Activated CD4-positive, CD25-positive, alpha-beta regulatory T cell treated with anti-CD3 and anti-CD28 coated beads, Interleukin-2, amount 50 U/mL, for 24 hours (primary cell): ENCODE measurements at regions not wholly inside any gene's neighbourhood (a gene's known extent, or its start where the extent isn't known, plus 50 kb on each side); places are given as distances from the start of the nearest gene placed in this dataset.
"Not testable (repeated sequence)": the region's sequence is repeated elsewhere in the genome, so short reads cannot be mapped to it uniquely, and the experiment has no call there.

ENCODE experiments used
- ATAC-seq, 2 donors: fragments of 150-1000 bp; cut with Tn5 transposase; one replicate each; pipeline ENCODE4 v1.10.0; 2021; ENCODE audit warnings: mild to moderate bottlenecking in 1 of 2, moderate library complexity in 1 of 2

GRCh38 chr17:53765609-53766008 is 57.1 kb upstream of the KIF2B start:
- ATAC-seq, result no peak

DNA sequence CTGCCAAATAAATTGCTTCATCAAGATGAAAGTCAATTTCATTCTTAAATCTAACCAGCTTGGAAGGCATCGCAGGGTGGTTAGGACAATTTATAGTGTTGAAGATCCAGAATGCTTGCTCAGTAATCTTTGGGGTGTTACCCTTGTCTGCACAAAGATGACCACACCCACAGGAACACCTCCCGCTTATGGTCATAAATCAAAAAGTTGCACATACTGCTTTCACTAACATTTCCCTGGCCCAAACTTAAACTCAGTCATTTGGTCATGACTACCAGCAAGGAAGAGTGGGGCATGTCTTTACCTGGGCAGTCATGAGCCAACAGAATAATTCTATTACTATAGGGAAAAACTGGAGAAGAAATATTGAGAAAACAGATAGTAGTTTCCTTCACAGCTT is 57.6 kb upstream of the KIF2B start:
- ATAC-seq, result no peak

GRCh38 chr17:53757559-53757958 is 65.2 kb upstream of the KIF2B start:
- no peak for ATAC-seq

DNA sequence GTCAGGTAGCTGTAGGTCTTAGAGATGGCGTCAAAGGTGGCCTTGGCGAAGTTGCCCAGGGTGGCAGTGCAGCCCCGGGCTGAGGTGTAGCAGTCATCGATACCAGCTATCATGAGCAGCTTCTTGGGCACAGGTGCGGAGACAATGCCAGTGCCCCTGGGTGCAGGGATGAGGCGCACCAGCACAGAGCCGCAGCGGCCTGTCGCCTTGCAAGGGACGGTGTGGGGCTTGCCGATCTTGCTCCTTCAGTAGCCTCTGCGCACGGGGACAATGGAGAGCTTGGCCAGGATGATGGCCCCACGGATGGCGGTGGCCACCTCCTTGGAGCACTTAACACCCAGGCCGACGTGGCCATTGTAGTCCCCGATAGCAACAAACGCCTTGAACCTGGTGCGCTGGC is 65.6 kb upstream of the KIF2B start:
- not testable (repeated sequence) for ATAC-seq

DNA sequence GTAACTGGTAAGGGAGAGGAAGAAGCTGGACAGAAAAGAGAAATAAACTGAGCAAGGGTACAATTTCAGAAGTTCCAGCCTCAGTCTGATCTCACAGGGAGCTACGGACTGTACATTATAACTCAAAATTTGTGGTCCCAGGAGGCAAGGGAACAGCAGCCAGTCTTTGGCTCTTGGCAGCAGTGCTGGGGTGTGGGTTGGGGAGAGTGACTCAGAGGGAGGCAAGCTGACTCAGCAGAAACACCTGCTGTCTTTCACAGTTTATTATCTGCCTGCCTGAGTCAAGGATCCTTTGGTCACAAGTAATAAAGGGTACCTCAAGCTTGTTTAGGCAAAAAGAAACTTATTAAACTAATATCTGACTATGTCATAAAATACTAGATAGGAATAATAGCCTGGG is 73.5 kb upstream of the KIF2B start:
- ATAC-seq, result no peak

- not testable (repeated sequence) for ATAC-seq
These were observed 74.4 kb upstream of the KIF2B start for GRCh38 chr17:53748159-53748820.

DNA sequence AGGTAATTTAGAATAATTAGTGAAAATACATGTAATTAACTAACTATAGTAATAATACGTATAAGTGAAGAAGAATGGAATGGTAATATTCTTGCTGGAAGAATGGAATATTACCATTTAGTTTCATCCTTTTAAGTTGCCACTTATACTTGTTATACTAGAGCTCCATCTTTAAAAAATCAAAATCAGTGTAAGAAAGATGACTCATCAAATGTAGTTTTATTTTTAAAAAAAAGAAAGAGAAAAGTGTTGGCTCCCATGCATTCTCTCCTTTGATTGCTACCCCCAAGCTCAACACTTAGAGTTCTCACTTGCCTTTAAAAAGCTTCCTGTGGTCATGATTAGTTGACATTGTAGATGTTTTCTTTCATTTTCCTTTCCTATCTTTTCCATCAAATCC is 82.4 kb upstream of the KIF2B start:
- no peak for ATAC-seq

- ATAC-seq, result no peak
These were observed 86.0 kb upstream of the KIF2B start for GRCh38 chr17:53736516-53737240.

DNA sequence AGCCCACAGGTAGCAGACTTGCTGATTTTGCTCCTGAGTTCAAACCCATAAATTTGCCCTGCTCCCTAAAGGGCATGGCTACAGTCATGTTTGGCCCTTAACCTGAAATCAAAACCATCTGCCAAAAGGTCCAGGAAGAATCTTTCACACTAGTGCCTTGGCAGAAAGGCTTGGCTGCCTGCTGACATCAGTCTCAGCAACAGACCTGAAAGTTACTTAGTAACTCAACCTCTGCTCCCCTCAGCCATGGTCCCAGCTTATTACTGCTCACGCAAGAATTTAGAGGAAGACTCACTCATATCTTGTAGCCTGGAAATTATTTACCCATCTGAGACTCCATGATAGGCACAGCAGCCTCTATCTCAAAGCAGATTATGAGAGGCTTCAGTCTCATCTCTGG is 98.0 kb upstream of the KIF2B start:
- ATAC-seq, result no peak

DNA sequence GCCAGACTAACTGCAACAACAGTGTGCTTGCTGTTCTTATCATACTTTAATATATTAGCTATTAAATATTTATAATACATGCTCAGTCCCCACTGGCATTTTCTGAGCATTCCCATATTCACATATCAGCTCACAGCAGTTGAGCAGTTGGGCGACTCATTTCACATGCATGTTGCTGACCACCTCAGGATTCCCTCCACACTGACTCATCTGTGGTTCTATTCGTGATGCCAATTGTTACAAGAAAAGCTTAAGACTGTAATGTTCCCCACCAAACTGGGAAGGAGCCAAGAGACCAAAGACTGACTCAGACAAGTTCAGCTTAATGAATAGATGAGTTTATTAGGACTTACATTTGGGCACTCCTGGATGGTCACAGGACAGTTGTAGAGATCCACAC is 100.3 kb upstream of the KIF2B start:
- ATAC-seq, result no peak

DNA sequence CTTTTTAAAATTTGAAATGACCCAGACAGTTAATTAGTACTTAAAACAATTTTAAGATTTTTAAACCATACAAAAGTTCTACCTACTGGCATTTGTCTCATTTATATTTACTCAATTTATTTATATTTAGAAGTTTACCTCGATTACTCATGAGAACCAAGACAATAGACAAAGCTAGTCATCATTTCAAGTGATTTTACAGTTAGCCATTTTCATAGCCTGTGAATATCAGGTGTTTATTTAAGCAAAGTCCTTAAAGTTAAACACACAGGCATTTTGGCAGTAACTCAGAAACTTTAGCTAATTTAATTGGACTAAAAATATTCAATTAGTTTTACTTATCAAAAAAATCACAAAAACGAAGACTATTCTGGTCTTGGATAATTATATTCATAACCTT is 101.6 kb upstream of the KIF2B start:
- no peak for ATAC-seq

GRCh38 chr17:53719229-53719628 is 103.5 kb upstream of the KIF2B start:
- ATAC-seq, result no peak

DNA sequence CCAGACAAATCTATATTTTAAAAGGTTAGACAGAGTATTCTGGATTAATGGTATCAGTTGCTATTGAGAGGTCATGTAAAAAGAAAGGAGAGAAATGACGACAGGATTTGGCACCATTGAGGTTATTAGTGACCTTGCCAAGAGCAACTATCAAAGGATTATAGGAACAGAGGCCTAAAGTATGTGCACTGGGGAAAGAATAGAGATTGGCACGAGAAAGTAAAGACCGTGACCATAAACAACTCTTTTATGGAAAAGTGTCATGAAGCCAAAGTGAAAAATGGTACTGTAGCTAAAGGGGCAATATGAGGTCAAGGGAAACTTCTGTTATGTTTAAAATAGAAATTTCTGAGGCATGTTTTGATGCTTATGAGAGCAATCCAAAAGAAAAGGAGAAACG is 115.2 kb upstream of the KIF2B start:
- no peak for ATAC-seq

DNA sequence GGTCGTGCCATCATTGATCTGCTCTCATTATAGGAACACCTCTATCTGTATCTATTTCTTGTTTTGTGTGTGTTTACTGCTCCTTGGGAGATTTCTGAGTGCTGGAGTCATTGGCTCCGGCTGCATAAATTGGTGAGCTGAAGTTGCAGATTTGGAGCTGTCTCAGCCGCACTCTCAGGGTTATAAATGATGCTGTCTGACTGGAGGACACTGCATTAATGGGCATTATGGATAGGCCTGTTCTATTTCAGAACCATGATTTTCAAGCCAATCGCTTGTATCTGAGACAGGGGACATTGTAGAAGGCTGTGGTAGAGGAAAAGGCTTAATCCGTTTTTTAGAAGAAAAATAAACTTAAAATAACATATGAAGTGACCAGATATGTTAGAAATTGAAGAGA is 126.4 kb upstream of the KIF2B start:
- ATAC-seq, result no peak

GRCh38 chr17:53687324-53687723 is 135.4 kb upstream of the KIF2B start:
- ATAC-seq, result no peak

GRCh38 chr17:53680745-53681144 is 142.0 kb upstream of the KIF2B start:
- ATAC-seq, result no peak

GRCh38 chr17:53668854-53669253 is 153.9 kb upstream of the KIF2B start:
- no peak for ATAC-seq

DNA sequence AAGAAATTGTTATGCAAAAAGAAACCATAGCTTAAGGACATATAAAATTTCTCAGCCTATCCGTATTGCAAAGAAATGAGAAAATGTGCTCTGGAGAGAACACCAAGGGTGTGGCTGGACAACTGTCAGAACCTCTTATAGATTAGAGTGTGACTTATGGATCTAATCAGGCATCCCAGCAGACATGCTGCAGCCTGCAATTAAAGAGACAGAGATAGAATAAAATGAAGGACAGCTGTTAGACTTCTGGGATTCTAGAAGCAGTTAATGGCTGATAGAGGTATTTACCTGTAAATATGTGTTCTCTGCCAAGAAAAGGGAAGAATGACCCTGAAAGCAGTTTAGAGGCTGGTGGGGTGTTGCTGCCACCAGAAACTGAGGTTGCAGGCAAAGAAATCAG is 160.1 kb upstream of the KIF2B start:
- no peak for ATAC-seq

DNA sequence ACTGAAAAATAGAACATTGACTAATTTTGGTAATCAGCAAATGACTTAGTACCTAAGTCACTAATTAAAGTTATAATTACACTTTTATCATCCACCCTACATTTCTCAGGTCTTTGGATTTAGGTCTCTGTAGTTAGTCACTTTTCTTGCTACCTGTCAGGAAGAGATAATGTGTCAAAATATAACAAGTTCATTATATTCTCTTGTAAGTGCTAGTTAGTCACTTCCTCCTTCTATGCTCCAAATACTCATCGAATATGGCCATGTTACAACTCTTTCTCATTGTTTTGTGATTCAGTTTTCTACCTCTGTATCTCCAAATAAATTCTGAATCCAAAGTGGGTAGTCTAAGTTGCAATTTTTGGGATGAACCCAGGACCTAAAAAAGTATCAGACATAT is 163.5 kb upstream of the KIF2B start:
- ATAC-seq, result no peak

GRCh38 chr17:53655591-53655990 is 167.1 kb upstream of the KIF2B start:
- no peak for ATAC-seq

- ATAC-seq, result no peak
These were observed 173.5 kb upstream of the KIF2B start for GRCh38 chr17:53649201-53649600.

- no peak for ATAC-seq
These were observed 175.9 kb upstream of the KIF2B start for GRCh38 chr17:53646835-53647234.

DNA sequence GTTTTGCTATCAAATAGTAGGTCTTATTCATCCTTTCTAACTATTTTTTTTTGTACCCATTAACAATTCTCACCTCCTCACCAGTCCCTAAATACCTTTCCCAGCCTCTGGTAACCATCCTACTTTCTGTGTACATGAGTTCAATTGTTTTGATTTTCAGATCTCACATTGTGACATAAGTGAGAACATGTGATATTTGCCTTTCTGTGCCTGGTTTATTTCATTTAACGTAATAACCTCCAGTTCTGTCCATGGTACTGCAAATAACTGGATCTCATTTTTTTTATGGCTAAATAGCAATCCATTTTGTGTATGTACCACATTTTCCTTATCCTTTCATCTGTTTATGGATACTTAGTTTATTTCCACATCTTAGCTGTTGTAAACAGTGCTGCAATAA is 181.9 kb upstream of the KIF2B start:
- ATAC-seq, result no peak

DNA sequence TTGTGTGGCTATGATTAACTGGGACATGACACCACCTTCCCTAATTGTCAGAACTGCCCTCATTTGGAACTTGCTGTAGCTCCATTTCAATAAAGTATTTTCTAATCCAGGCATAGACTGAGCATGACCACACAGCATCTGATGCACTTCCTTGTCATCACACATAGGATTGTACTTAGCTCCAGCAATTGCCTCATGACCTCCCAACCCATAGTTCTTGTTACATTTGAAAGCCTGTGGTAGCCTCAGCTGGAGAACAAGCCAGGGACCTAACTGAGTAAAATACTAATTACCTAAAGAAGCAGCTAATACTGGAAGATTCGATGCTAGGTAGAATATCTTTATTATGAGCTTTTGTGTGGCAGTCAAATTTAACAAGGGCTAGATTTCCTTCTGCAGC is 187.3 kb upstream of the KIF2B start:
- no peak for ATAC-seq

- no peak for ATAC-seq
These were observed 188.9 kb upstream of the KIF2B start for GRCh38 chr17:53633856-53634255.
